Mesothelial cell of epicardium (in vitro differentiated cells): ENCODE measurements at regions not wholly inside any gene's neighbourhood (a gene's known extent, or its start where the extent isn't known, plus 50 kb on each side); places are given as distances from the start of the nearest gene placed in this dataset.
"Not testable (repeated sequence)": the region's sequence is repeated elsewhere in the genome, so short reads cannot be mapped to it uniquely, and the experiment has no call there.

Experiments
- DNase-seq, 2 experiments: peaks; one replicate each; pipeline ENCODE4 v3.0.0; 2021; ENCODE audit warnings: low spot score in 2 of 2; ENCODE audit not compliant: unreplicated experiment in 2 of 2
- H3K27ac Mint-ChIP-seq: 2 replicates; pipeline ENCODE4 v1.8.0; 2021; ENCODE audit warnings: mixed read lengths
- H3K27me3 Mint-ChIP-seq: 2 replicates; pipeline ENCODE4 v1.8.0; 2021; ENCODE audit warnings: low read depth, mixed read lengths
- H3K36me3 Mint-ChIP-seq: 2 replicates; pipeline ENCODE4 v1.8.0; 2021; ENCODE audit warnings: mixed read lengths
- H3K4me1 Mint-ChIP-seq: 2 replicates; pipeline ENCODE4 v1.8.0; 2021; ENCODE audit warnings: mixed read lengths
- H3K4me3 Mint-ChIP-seq: 2 replicates; pipeline ENCODE4 v1.8.0; 2021; ENCODE audit warnings: mild to moderate bottlenecking, moderate library complexity, mixed read lengths
- H3K9me3 Mint-ChIP-seq: 2 replicates; pipeline ENCODE4 v1.8.0; 2021; ENCODE audit warnings: mixed read lengths
- TF ChIP-seq, protein P1 (sequence below): fragments of 200-600 bp; sonication (generic); IDR thresholded peaks from one replicate; pipeline ENCODE4 v1.5.0; 2021; ENCODE audit warnings: antibody characterized with exemption; ENCODE audit not compliant: unreplicated experiment

DNA sequence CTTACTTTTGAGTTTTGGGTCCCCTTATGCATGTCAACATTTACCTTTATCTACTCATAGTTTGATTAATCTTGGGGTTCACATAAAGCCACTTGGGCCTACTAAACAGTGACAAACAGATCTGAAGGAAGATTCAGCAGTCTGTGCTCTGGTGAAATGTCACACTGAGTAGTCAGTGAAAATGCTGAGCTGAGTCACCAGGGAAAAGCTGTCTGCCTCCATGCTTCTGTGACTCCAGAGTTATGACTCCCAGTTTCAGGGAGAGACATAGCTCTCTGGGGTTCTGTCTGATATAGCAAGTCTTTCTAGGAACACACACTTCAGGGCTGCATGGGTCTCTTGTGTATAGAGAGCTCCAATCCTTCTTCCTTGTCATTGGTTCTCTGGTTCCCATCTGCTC lies 406.3 kb upstream of the FAR2 start:
- TF ChIP-seq, protein P1, sequence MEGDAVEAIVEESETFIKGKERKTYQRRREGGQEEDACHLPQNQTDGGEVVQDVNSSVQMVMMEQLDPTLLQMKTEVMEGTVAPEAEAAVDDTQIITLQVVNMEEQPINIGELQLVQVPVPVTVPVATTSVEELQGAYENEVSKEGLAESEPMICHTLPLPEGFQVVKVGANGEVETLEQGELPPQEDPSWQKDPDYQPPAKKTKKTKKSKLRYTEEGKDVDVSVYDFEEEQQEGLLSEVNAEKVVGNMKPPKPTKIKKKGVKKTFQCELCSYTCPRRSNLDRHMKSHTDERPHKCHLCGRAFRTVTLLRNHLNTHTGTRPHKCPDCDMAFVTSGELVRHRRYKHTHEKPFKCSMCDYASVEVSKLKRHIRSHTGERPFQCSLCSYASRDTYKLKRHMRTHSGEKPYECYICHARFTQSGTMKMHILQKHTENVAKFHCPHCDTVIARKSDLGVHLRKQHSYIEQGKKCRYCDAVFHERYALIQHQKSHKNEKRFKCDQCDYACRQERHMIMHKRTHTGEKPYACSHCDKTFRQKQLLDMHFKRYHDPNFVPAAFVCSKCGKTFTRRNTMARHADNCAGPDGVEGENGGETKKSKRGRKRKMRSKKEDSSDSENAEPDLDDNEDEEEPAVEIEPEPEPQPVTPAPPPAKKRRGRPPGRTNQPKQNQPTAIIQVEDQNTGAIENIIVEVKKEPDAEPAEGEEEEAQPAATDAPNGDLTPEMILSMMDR = no peak
- Mint-ChIP-seq H3K9me3 (peaks cover 17% of the 10 kb centered on the region), H3K27ac (no peak overlapping the region), H3K27me3 (no peaks in the 10 kb centered on the region), H3K36me3 (no peaks in the 10 kb centered on the region), H3K4me3 (no peak overlapping the region), H3K4me1 (peaks cover 12% of the 10 kb centered on the region)
- DNase-seq = no peak

DNA sequence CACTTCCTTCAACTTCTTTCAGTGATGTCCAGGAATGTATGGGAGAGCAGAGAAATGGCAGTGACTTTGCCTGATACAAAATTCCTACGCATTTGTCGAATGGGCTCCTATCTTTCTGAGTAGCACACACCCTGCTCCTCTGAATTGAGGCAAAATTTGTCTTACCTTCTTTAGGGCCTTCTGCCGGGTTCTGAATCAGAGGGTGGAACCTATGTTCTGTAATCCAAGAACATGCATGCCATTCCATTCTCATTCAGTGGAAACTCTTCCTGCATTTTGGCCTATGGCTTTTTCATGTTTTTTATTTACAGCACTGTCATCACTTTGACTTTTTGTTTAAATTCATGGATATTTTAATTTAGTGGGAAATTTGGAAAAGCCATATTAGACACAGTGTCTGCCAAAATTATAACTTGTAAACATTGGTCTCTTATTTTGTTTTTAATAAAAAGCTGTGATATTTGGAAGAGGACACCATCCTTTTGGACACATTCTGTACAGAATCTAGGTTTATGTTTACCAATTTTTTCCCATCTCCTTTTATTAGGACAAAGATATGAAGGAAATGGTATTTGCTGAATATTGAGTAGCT lies 402.2 kb upstream of the FAR2 start:
- H3K27me3 Mint-ChIP-seq = no peaks in the 10 kb centered on the region
- peaks cover 12% of the 10 kb centered on the region for H3K4me1 Mint-ChIP-seq
- no peak overlapping the region for H3K27ac Mint-ChIP-seq
- DNase-seq = no peak
- H3K36me3 Mint-ChIP-seq = no peaks in the 10 kb centered on the region
- TF ChIP-seq, protein P1 = no peak
- peaks cover 12% of the 10 kb centered on the region for H3K9me3 Mint-ChIP-seq
- H3K4me3 Mint-ChIP-seq = no peak overlapping the region

GRCh38 chr12:28750946-28751685 lies 398.0 kb upstream of the FAR2 start:
- TF ChIP-seq, protein P1 = no peak
- DNase-seq = no peak
- Mint-ChIP-seq H3K27me3 (no peaks in the 10 kb centered on the region), H3K4me1 (peaks cover 5% of the 10 kb centered on the region), H3K4me3 (no peak overlapping the region), H3K9me3 (peaks cover 25% of the 10 kb centered on the region), H3K27ac (no peak overlapping the region), H3K36me3 (peaks cover 6% of the 10 kb centered on the region)

GRCh38 chr12:28755027-28755426 lies 394.1 kb upstream of the FAR2 start:
- Mint-ChIP-seq H3K36me3 (peaks cover 6% of the 10 kb centered on the region), H3K27me3 (no peaks in the 10 kb centered on the region), H3K4me3 (no peak overlapping the region), H3K9me3 (peaks cover 35% of the 10 kb centered on the region), H3K4me1 (no peaks in the 10 kb centered on the region), H3K27ac (no peak overlapping the region)
- DNase-seq = no peak
- TF ChIP-seq, protein P1 = no peak

DNA sequence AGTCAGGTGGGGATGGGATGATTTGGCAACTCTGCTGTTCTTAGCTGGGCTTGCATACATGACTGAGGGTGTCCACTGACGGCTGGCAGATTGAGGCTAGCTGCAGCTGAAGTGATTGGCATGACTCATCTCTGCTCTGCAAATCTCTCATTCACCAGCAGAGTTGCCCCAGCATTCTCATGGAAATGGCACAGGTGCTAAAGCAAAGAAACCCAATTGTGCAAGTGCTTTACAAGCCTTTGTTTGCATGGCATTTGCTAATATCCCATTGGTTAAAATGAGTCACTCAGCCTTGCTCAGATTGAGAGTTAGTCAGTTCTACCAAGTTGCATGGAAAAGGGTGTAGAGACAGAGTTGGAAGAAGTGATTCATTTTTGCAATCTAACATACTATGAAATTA lies 389.7 kb upstream of the FAR2 start:
- DNase-seq = no peak
- Mint-ChIP-seq H3K4me3 (no peak overlapping the region), H3K27me3 (no peaks in the 10 kb centered on the region), H3K9me3 (peaks cover 26% of the 10 kb centered on the region), H3K4me1 (no peaks in the 10 kb centered on the region), H3K27ac (no peak overlapping the region), H3K36me3 (peaks cover 6% of the 10 kb centered on the region)
- TF ChIP-seq, protein P1 = no peak

DNA sequence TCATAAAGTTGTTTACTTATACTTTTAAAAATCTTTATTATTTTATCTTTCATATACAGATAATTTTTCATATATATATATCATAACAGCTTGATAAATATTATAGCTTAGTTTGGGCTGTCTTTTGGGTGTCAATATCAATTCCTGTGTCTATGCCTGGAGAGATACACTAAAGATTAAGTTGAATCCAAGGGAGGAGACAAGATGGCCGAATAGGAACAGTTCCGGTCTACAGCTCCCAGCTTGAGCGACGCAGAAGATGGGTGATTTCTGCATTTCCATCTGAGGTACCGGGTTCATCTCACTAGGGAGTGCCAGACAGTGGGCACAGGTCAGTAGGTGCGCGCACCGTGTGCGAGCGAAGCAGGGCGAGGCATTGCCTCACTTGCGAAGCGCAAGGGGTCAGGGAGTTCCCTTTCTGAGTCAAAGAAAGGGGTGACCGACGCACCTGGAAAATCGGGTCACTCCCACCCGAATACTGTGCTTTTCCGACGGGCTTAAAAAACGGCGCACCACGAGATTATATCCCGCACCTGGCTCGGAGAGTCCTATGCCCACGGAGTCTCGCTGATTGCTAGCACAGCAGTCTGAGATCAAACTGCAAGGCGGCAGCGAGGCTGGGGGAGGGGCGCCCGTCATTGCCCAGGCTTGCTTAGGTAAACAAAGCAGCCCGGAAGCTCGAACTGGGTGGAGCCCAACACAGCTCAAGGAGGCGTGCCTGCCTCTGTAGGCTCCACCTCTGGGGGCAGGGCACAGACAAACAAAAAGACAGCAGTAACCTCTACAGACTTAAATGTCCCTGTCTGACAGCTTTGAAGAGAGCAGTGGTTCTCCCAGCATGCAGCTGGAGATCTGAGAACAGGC lies 388.8 kb upstream of the FAR2 start:
- DNase-seq, H3K4me1 Mint-ChIP-seq, H3K36me3 Mint-ChIP-seq, H3K27ac Mint-ChIP-seq, H3K27me3 Mint-ChIP-seq, H3K4me3 Mint-ChIP-seq: not testable (repeated sequence)
- peaks cover 23% of the 10 kb centered on the region for H3K9me3 Mint-ChIP-seq

DNA sequence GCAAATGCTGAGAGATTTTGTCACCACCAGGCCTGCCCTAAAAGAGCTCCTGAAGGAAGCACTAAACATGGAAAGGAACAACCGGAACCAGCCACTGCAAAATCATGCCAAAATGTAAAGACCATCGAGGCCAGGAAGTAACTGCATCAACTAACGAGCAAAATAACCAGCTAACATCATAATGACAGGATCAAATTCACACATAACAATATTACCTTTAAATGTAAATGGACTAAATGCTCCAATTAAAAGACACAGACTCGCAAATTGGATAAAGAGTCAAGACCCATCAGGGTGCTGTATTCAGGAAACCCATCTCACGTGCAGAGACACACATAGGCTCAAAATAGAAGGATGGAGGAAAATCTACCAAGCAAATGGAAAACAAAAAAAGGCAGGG lies 387.2 kb upstream of the FAR2 start:
- H3K27ac Mint-ChIP-seq, H3K4me1 Mint-ChIP-seq, H3K27me3 Mint-ChIP-seq, H3K36me3 Mint-ChIP-seq, H3K4me3 Mint-ChIP-seq, H3K9me3 Mint-ChIP-seq, DNase-seq: not testable (repeated sequence)
